Suppressor macrophage (primary cell): ENCODE measurements at regions not wholly inside any gene's neighbourhood (a gene's known extent, or its start where the extent isn't known, plus 50 kb on each side); places are given as distances from the start of the nearest gene placed in this dataset.
"Not testable (repeated sequence)": the region's sequence is repeated elsewhere in the genome, so short reads cannot be mapped to it uniquely, and the experiment has no call there.

Source experiments
- DNase-seq, 4 experiments: peaks; one replicate each; pipeline ENCODE4 v3.0.0-alpha.2; 2020 to 2022

DNA sequence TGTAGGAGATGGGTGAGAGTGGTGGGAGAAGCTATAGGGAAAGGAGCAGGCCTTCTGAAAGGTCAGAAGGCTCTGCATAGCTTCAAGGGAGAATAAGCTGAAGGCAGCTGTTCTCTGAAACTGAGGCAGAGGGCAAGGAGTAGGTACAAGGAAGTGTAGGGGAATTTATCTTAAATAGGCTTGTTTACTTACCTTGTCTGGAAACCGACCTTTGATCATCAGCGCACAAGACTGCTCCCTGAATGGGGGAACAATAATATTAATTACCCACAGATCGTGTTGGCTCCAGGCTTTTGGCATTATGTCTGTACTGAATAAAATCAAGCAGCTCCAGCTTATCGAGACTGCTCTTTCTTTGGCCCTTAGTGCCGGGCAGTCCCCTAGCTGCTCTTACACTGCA is 175.5 kb upstream of the MAGEB16 start:
- no peak for DNase-seq

DNA sequence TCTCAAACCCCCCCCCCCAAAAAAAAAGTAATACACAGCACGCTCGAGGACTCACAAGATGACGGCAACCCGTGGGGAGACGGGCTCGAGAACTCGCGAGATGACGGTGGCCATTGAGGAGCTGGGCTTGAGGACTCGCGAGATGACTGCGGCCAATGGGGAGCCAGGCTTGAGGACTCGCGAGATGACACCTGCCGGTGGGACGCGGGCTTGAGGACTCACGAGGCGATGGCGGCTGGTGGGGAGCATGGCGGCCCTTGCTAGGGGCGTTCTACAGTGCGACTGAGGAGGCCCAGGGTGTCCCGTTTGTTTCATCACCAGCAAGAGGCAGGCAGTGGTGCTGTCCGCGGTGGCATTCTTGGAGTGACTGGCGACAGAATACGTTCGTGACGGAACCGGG is 172.4 kb upstream of the MAGEB16 start:
- DNase-seq, result no peak

DNA sequence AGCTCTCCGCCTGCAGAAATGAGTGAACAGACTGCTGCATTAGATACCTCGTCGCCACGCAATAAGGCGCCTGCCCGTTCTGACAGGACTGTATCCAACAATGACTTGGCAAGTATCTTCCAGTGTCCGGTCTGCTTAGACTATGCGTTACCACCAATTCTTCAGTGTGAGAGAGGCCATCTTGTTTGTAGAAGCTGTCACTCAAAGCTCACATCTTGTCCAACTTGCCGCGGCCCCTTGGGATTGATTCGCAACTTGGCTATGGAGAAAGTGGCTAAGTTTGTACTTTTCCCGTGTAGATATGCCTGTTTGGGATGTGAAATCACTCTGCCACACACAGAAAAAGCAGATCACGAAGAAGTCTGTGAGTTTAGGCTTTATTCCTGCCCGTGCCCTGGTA is 172.0 kb upstream of the MAGEB16 start:
- no peak for DNase-seq

DNA sequence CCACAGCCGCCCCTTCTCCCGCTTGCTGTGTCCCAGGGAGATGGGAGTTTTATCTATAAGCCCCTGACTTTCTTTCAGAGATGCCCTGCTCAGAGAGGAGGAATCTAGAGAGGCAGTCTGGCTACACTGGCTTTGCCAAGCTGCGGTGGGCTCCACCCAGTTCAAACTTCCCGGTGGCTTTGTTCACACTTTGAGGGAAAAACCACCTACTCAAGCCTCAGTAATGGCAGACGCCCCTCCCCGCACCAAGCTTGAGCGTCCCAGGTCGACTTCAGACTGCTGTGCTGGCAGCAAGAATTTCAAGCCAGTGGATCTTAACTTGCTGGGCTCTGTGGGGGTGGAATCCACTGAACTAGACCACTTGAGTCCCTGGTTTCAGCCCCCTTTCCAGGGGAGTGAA is 162.2 kb upstream of the MAGEB16 start:
- not testable (repeated sequence) for DNase-seq

DNA sequence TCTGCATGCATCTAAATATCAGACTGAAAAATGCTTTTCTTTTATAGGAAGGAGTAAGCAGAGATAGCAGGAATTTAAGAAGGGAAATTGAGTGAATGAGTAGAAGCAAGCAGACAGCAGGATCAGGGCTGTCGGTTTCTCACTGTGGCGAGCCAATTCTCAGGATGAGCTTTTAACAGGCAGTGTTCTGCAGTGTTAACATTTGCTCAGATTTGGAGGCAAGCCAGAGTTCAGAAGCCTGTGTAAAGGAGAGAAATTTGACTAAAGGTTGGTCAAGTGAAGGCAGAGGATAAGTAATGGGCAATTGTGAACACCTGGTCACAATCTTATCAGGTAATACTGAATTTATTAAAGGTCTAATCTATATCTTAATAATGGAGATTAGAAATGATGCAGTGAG is 133.3 kb upstream of the MAGEB16 start:
- no peak for DNase-seq

DNA sequence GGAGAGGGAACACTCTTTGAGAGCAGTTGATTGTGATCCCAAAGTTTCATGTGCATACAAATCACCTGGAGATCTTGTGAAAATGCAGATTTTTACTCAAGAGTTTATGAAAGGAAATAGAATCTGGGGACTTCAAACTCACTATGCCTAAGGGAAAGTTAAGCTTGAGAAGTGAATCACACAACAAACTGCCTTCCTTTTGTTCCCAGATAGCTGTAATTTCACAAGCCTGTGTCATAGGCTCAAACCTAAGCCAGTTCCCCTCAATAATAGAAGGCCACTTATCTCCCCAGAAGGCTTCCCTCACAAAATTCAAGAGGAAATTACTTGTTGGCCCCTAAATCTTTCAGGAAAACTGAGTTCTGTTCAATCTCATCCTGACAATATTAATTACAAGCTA is 132.8 kb upstream of the MAGEB16 start:
- no peak for DNase-seq

DNA sequence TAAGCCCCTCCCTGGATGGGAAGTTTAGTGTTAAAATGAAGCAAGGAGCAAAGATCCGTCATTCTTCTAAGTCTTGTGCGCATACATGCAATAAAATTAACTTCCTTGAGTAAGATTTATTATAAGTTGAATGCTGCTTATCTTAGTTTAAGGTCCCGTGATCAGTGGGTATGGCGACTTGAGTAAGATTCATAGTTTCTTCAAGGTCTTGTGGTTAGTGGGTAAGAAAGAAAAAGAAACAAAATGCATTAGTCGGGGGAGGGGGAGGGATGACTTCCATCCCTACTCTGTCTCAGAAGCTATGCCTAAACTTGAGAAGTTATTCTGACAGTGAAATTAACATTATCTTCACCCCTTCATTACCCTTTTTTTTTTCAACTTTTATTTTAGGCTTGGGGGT is 127.3 kb upstream of the MAGEB16 start:
- no peak for DNase-seq

DNA sequence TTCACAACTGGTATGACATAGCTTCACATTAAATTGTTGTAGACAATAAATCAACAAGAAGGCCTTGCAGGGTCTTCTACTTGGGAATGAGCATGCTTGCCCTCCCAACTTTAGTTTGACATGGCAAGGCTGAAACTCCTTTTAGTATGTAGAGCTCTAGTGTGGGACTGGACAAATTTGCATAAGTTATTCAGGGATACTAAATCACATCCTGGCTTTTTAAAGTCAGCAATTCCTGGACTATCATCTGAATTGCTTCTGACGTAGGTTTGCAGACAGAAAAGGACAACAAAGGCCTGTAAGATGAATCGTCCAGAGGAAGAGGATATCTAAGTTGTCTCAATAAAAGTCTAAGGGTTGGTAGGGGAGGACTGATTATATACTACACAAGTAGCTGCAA is 123.0 kb upstream of the MAGEB16 start:
- no peak for DNase-seq

DNA sequence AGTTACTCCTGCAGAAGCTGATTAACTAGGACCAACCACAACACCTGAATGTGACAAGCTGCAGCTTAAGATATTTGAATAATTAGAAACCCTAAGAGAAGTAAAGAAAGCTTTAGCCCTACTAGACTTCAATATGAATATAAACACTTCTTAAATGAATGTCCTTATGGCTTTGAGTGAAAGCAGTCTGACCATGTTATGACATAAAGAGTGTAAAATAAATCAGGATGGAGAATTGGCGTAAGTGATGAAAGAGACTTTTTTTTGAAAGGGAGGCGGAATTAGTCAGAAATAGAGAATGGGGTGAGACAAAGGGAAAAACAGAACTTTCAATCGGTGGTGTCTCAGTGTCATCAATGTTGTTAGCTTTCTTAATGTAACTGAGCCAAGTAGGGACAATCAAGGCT is 117.2 kb upstream of the MAGEB16 start:
- DNase-seq, result no peak

DNA sequence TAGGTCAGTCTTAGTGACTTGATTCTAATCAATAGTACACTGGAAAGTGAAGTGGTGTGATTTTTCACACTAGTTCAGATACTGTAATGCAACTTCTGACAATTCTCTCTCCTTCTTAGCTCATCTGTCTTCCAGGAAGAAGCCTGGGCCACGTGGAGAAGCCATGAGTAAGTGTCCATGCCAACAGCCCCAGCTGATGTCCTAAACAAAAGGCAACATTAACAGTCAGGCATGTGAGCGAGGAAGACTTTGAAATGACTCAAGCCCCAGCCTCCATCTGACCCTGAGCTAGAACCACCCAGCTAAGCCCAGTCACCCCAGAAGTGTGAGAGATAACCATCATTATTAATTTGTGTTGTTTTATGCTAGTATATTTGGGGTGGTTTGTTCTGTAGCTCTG is 115.7 kb upstream of the MAGEB16 start:
- no peak for DNase-seq

DNA sequence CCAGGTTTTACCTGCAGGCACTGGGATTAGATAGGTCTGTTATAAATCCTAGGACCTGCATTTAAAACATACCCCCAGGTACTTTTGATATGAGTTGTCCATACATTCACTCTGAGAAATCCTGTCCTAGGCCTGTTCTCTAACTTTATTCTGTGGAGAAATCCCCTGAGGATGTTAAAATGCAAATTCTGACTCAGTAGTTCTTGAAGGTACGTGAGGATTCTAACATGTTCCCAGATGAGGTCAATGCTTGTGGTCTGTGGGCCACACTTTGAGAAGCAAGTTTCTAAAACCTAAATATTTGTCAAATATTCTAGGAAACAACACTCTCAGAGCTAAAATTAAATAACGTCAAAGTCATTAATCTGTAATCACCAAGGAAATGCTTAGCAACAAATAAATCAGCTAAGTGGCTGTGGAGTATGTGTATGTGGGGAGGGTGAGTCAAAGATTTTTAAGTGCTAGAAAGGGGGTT is 101.3 kb upstream of the MAGEB16 start:
- no peak for DNase-seq

DNA sequence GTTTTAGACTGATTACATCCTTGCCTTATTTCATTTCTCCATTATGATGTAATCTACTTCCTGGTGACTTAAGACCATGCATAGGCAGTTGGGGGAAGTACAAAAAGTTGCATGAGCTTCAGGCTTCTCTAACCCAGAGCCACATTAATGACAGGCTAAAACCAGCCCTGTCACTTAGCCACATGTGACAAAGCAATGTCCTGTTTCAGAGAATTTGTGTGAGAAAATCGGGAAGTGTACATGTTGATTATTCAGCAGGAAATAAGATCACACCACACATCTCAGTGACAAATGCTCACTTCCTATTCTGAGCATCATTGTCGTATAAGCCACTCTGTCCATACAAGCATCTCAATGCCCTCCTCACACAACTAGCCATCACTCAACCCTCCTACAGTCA is 98.5 kb upstream of the MAGEB16 start:
- peak; percentile 50 to 82 (median 65) for DNase-seq

DNA sequence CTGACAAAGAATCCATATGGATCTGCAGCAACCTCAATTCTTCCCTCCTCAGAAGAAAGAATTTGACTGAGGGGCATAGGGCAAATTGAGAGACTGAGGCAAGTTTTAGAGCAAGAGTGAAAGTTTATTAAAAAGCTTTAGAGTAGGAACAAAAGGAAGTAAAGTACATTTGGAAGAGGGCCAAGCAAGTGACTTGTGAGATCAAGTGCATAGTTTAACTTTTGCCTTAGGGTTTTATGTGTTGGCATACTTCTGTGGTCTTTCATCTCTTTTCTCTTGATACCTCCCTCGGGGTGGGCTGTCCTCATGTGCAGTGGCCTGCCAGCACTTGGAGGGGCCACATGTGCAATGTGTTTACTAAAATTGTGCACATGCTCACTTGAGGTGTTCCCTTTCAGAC is 98.0 kb upstream of the MAGEB16 start:
- DNase-seq, result peak in 2 of 4 experiments; percentile 3 to 16

DNA sequence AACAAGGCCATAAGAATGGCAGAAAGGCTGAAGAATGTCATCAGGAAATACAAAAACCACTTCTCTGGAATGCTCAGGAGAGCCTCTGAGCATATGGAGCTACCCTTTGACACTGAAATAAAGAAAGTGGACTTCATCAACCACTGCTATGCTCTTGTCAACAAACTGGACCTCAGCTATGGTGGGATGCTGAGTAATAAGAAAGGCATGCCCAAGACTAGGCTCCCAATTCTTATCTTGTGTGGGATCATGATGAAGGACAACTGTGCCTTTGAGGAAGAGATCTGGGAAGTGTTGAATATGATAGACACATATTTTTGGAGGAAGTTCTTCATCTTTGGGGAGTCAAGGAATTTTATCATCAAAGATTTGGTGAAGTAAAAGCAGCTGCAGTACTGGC is 86.9 kb upstream of the MAGEB16 start:
- no peak for DNase-seq

DNA sequence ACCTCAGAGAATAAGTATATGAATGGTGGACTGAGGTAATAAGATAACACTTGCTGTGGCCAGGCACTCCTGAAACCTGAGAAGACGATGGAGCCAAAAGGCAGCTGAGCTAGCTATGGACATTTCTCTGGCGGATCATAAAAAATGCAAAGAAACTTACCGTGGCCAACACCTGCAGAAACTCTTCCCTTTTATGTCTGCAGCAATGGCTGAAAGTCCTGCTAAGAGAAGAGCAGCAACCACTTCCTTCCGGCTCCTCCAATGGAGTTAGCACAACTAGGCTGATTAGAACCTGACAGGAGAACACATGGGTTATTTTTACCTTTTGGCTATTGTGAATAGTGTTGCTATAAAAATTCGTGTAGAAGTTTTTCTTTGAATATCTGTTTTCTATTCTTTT is 76.0 kb upstream of the MAGEB16 start:
- no peak for DNase-seq

DNA sequence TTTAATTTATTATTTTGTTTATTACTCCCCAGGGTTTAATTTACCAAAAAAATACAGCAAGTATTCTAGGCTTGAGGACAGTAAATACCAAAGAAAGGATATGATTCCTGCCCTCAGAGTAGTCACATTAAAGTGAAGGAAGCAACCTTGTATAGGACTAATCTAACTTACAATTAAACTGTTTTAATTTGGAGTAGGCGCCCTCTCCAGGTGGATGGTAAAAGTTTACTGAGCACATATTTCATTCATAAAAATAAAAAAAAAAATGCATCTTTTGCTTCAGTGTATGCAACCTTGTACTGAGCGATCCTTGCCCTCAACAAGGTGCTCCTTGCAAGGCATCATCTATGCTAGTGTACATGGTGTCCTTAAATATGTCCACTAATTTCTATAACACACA is 72.0 kb upstream of the MAGEB16 start:
- DNase-seq, result peak in 3 of 4 experiments; percentile 3 to 35 (median 5)

DNA sequence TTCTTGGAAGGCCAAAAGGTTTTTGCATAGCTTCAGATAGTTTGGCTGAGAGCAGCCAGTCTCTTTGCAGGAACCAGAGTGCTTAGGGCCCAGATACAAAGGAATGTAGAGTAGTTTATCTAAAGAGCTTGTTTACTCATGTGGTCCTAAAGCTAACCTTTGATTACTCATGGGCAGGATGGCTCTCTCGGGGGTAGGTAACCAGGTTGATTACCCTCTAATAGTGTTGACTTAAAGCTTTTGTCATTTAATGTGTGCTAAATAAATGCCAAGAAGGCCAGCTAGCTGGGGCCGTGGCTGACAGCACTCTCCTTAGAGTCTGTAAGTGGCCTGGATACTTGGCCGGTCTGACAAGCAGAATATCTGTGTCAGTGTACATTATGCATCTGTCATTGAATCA is 69.7 kb upstream of the MAGEB16 start:
- no peak for DNase-seq

DNA sequence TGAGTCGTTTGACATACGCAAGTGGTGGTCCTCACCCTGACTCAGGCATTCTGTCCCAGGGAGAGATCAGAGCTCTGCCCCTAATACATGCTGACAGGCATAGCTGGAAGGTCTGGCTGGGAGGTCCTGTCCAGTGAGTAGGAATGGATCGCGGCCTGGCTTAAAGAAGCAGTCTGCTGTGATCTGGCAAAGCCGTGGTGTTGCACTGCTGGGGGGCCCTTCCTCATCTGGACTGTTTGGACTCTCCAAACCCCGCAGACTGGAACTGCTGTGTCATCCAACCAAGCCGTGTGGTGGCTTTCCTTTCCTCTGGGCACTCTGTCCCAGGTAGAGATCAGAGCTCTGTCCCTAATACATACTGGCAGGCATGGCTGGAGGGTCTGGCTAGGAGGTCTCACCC is 64.3 kb upstream of the MAGEB16 start:
- no peak for DNase-seq

DNA sequence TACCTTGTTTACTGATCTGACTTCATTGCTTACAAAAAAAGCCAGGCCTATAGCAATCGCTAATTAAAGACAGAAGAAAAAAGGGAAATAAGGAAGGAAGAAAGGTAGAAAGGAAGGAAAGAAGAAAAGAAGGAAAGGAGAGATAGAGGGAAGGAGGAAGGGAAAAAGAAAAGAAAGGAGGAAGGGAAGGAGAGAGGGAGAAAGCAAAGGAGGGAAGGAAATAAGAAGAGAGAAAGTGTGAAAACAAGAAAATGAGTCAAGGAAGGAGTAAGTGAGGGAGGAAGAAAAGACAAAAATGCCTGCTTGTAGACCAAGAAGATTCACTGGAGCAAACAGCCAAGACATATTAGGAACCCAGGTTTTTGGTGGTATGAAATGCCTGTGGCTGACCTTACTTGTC is 57.0 kb upstream of the MAGEB16 start:
- DNase-seq, result no peak

DNA sequence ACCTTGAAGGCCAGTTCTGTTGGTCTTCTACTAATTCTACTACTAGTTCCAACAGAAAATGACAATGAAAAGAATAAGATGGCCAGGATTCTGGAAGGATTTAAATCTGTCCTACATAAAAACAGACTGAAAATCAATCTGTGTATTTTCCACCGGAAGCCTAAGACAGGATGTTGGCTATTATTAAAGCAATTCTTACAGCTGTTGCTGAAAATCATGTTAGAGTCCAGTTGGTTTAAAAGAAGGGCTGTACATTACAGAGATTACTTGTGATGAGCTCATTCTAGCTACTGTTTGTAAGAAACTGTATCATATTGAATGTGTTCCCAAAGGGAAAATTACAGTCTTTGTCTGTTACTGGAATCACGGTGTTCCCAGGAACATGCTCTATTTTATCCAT is 54.8 kb upstream of the MAGEB16 start:
- no peak for DNase-seq
